ENCODE measurements at regions not wholly inside any gene's neighbourhood (a gene's known extent, or its start where the extent isn't known, plus 50 kb on each side); places are given as distances from the start of the nearest gene placed in this dataset.

GRCh38 chr9:21751998-21752397 is 50.4 kb upstream of the MTAP start:
- TF ChIP-seq CTCF (IDR thresholded peaks at IDR 0.05) (no peak), EZH2phosphoT487 (IDR thresholded peaks at IDR 0.05) (no peak)
